GM12872 (cell line): ENCODE measurements at regions not wholly inside any gene's neighbourhood (a gene's known extent, or its start where the extent isn't known, plus 50 kb on each side); places are given as distances from the start of the nearest gene placed in this dataset.

ENCODE experiments used
- CTCF ChIP-seq: IDR thresholded peaks from 3 replicates; pipeline ENCODE4 v1.5.1; 2011; ENCODE audit warnings: low read depth, mild to moderate bottlenecking, low read length, moderate library complexity; ENCODE audit not compliant: insufficient read depth

- TF ChIP-seq CTCF = no peak
These were observed 70.4 kb upstream of the MRI1 start for GRCh38 chr19:13693889-13694288.

- TF ChIP-seq CTCF = no peak
These were observed 72.5 kb upstream of the MRI1 start for GRCh38 chr19:13691569-13692435.

GRCh38 chr19:13689085-13689484, 75.2 kb upstream of the MRI1 start:
- TF ChIP-seq CTCF = no peak

GRCh38 chr19:13684021-13684420, 80.3 kb upstream of the MRI1 start:
- TF ChIP-seq CTCF = no peak

GRCh38 chr19:13681509-13681908, 82.8 kb upstream of the MRI1 start:
- no peak for TF ChIP-seq CTCF

GRCh38 chr19:13670846-13671245, 93.5 kb upstream of the MRI1 start:
- no peak for TF ChIP-seq CTCF

GRCh38 chr19:13669780-13670355, 94.5 kb upstream of the MRI1 start:
- no peak for TF ChIP-seq CTCF
